Peyer's patch (tissue), 4 donors: ENCODE measurements at regions not wholly inside any gene's neighbourhood (a gene's known extent, or its start where the extent isn't known, plus 50 kb on each side); places are given as distances from the start of the nearest gene placed in this dataset.

ENCODE experiments used
- CTCF ChIP-seq, 6 experiments: fragments of 450-650 bp in 4 of 6; fragments of 200-600 bp in 2 of 6; sonication (generic) in 1 of 6; IDR thresholded peaks; one replicate each; pipeline ENCODE4 v1.5.1; 2017 to 2019; ENCODE audit warnings: antibody characterized with exemption in 6 of 6, mild to moderate bottlenecking in 3 of 6, moderate library complexity in 1 of 6
- POLR2A ChIP-seq, 2 donors: fragments of 450-650 bp; IDR thresholded peaks; one replicate each; pipeline ENCODE4 v1.5.1; 2017; ENCODE audit warnings: antibody characterized with exemption in 2 of 2, mild to moderate bottlenecking in 2 of 2, moderate library complexity in 2 of 2

- TF ChIP-seq CTCF (IDR thresholded peaks at IDR 0.05) = no peak
- no peak for TF ChIP-seq POLR2A (IDR thresholded peaks at IDR 0.05)
Measured at GRCh38 chr10:125283836-125284614, 123.7 kb upstream of the CTBP2 start.
